HG03575 (cell line): ENCODE measurements at regions not wholly inside any gene's neighbourhood (a gene's known extent, or its start where the extent isn't known, plus 50 kb on each side); places are given as distances from the start of the nearest gene placed in this dataset.
"Not testable (repeated sequence)": the region's sequence is repeated elsewhere in the genome, so short reads cannot be mapped to it uniquely, and the experiment has no call there.

ENCODE experiments used
- ATAC-seq: cut with Tn5 transposase; IDR thresholded peaks from one replicate; pipeline ENCODE4 v1.9.1; 2021; ENCODE audit not compliant: unreplicated experiment, insufficient number of reproducible peaks, low FRiP score; ENCODE audit errors: extremely low read depth

DNA sequence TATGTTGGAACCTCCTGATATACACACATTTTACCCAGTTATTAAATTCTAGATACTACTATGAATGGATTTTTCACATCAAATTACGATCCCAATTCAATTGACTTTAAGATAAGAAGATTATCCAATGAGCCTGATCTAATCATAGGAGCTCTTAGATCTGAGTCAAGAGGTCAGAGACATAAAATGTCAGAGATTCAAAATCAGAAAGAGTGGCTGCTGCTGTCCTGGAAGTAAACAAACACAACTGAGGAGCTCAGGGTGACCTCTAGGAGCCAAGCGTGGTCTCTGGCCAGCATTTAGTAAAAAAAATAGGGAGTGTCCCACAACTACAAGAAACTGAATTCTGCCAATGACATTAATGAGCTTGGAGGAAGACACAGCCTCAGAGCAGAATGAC lies 557.1 kb upstream of the CBLB start:
- no peak for ATAC-seq

DNA sequence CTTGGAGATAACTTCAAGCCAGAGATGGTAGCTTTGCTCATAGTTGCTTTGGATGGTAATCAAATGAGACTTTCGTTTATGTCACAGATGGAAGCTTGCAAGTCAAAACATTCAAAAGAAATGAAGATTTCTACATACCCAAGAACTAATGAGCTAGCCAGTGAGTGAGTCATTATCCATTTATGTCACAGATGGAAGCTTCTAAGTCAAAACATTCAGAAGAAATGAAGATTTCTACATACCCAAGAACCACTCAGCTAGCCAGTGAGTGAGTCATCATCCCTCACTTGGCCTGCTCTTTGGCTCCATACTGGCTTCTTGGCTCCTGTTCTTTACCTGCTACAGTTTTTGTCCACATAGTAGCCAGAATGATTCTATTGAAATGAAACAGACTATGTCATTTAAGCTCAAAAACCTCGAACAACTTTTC lies 559.8 kb upstream of the CBLB start:
- no peak for ATAC-seq

DNA sequence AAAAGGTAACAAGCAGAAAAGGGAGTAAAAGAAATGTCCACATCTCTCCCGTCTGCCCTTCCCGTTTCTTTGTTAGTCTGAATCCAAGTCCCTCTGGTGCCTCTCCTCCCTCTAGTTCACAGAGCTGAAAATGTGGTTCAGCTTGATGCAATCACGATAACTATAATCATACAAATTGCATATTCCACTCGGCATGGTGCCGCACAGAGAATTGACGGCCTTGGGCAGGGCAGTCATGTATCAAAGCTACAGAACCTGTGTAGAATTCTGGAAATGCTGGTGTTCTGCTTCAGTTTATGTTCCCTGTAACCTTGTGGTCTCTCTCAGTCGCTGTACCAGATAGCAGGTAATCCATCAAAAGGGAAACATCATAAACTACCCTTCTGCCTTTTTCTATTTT lies 562.9 kb upstream of the CBLB start:
- no peak for ATAC-seq

DNA sequence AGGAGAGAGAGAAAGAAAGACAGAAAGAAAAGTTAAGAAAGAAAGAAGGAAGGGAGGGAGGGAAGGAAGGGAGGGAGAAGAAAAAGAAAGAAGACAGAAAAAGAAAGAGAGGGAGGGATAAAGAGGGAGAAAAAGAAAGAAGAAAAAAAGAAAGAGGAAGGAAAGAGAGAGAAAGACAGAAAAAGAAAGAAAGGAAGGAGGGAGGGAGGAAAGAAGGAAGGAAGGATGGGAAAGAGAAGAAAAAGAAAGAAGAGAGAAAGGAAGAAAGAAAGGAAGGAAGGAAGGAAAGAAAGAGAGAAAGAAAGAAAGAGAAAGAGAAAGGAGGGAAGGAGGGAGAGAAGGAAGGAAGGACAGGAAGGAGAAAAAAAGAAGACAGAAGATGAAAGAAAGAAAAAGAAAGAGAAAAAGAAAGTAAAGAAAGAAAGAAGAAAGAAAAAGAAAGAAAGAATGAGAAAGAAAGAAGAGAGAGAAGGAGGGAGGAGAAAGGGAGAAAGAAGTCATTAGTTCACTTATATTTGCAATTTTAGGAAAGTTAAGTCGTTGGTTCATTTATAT lies 567.2 kb upstream of the CBLB start:
- ATAC-seq, result no peak

DNA sequence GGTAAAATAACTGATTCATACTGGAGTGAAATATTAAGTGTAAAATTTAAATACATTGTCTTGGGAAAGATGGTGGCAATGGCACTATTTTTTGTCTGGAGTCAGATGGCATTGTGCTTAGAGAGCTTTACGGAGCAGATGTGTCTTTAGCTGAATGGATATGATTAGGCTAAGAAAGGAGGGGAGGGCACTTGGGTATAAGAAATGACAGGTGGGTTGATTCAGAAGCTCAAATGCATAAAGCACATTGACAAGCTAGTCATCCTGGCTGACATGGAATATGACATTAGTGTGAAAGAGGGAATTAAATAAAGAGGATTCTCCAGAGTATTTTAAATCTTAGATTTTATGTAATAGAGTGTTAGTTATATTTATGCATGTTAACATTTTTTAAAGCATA lies 570.1 kb upstream of the CBLB start:
- no peak for ATAC-seq

DNA sequence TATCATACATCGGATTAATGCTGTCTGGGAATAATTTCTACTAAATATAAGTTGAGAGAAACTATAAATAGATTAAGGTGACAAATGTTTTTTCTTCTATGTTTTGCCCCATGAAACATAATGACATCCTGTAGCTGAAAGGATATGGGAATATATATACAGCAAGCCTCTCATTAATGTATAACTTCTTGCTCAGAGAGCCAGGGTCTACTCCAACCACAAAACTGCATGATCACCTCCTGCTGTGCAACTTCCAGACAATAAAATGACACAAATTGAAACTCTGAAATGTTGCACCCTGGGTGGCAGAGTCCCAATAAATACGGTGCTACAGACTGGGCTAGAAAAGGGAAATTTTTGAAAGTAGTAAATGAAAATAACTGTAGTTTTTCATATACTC lies 571.9 kb upstream of the CBLB start:
- ATAC-seq, result no peak

DNA sequence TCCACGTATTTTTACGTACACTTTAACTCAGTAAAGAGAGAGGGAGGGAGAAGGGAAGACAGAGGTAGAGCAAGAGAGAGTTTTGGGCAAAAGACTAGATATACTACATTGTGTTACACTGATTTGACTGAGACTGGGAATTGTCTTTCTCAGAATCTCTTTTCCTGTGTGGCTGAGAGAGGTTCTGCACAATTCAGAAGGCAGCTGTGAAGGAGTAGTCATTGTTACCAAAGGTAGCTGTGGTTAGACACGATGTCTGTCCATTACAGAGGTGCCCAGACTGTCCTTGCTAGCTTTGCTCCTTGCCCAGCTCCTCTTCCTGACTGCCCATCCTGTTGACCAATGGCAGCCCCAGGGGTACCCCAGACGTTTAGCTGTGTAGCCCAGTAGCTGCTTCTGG lies 577.5 kb upstream of the CBLB start:
- ATAC-seq, result no peak

DNA sequence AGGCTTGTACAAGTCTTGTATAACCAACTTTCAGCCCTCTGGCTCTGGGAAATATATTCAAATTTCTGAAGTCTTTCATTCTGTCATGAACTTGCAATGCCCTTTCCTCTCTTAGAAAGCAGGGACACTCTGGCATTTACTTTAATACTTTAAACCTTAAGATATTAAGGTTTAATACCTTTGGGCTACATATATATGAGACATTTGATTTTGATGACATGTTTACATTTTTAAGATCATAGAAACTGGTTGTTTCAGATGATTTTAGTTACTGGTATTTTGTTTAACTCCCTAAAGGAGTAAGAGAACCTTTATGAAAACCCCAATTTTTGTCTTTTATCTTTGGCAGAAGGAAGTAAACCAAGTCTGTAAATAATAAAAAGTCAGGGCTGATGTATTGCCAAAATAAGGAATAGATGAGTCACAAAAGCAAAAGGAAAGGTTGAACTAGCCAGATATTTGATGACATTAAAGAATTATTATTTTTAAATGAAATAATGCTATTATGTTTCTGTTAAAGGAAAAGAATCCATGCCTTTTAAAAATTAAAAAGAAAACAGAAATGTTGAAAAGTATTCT lies 579.0 kb upstream of the CBLB start:
- ATAC-seq, result no peak

DNA sequence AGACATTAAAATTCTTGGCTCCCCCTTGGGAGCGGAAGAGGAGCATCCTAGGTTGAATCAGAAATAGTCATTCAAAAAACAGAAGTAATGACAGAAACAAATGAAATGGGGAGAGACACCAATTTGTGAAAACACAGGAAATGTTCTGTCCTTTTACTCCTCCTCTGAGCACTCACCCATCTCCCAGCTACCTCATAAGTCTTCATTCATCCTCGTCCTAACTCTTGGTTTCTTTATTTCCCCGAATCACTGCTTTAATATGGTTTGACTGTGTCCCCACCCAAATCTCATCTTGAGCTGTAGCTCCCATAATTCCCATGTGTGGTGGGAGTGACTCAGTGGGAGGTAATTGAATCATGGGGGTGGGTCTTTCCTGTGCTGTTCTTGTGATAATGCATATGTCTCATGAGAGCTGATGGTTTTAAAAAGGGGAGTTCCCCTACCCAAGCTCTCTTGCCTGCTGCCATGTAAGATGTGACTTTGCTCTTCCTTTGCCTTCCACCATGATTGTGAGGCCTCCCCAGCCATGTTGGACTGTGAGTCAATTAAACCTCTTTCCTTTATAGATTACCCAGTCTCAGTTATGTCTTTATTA lies 579.7 kb upstream of the CBLB start:
- ATAC-seq, result not testable (repeated sequence)

- ATAC-seq, result no peak
These were observed 583.3 kb upstream of the CBLB start for GRCh38 chr3:106452096-106452495.

GRCh38 chr3:106454497-106454896 lies 585.7 kb upstream of the CBLB start:
- ATAC-seq, result no peak

- peak; percentile 93 for ATAC-seq
These were observed 588.7 kb upstream of the CBLB start for GRCh38 chr3:106457281-106458180.

DNA sequence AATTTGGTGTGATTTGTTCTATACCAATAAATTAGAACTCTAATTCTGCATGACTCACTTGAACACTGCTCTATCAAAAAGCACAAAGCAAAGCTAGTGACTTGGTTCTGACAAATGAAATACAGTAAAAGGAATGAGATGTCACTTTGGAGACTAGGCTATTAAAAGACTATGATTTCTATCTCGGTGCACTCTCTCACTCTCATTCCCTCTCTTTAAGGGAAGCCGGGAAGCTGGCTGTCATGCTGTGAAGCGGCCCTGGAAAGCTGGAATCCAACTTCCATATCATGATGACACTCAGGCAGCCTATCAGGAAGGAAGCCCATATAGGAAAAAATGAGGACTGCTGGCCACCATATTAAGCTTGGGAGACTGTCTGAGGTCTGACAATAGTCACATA lies 590.1 kb upstream of the CBLB start:
- ATAC-seq, result no peak

DNA sequence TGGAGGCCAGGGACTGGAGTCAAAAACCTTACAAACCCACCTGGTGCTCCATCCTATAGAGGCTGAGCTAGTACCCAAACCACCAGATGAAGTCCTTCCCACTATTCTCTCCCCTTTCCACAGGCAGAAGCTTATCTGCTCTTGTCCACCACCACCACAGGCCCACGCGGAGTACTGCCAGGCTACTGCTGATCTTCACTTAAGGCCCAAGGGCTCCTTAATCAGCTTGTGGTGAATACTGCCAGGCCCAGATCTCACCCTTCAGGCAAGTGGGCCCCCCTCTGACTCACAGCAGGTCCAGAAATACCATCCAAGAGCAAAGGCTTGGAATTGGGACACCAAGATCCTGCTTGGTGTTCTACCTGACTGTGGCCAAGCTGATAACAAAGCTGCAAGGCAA lies 598.1 kb upstream of the CBLB start:
- ATAC-seq, result no peak

DNA sequence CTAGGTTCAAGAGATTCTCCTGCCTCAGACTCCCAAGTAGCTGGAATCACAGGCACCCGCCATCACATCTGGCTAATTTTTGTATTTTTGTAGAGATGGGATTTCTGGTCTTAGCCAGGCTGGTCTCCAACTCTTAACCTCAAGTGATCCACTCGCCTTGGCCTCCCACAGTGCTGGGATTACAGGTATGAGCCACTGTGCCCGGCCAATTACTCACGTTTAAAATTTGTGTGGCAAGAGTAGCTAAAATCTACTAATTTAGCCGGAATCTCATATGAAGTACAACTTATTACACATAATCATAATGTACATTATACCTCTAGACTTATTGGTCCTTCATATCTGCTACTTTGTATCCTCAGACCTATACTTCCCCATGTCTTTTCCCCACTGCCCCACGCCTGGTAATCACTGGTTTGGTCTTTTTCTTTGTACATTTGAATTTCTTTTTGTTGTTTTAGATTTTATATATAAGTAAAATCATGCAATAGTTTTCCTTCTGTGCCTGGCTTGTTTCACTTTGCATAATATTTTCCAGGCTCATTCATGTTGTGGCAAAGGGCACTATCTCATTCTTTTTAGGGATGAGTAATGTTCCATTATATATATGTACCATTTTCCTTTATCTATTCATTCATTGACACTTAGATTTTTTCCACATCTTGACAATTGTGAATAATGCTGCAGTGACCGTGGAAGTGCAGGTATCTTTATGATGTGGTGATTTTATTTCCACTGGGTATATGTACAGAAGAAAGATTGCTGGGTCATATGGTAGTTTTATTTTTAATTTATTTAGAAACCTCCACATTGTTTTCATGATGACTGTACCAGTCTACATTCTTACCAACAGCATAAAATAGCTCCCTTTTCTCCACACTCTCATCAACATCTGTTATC lies 605.0 kb upstream of the CBLB start:
- ATAC-seq, result no peak

DNA sequence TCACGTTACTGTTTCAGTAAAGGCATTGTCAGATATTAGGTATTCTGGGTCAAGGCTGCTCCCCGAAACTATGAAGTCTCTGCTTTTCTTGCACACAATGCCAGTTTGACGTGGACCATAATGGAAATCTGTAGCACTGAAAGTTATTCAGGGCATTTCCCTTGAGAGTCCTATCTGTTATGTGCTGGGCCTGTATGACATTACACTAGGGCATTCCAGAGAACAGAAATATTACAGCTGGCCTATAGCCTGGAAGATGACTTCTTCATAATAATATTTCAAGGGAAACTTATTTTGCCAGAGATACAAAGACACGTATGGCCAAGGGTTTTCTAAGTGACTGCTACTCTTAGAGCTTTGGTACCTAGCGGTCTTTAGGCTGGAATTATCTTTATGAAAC lies 613.6 kb upstream of the CBLB start:
- no peak for ATAC-seq

- ATAC-seq, result no peak
These were observed 616.4 kb upstream of the CBLB start for GRCh38 chr3:106485217-106485616.

GRCh38 chr3:106485802-106486201 lies 617.0 kb upstream of the CBLB start:
- no peak for ATAC-seq
